ENCODE measurements at regions not wholly inside any gene's neighbourhood (a gene's known extent, or its start where the extent isn't known, plus 50 kb on each side); places are given as distances from the start of the nearest gene placed in this dataset.

DNA sequence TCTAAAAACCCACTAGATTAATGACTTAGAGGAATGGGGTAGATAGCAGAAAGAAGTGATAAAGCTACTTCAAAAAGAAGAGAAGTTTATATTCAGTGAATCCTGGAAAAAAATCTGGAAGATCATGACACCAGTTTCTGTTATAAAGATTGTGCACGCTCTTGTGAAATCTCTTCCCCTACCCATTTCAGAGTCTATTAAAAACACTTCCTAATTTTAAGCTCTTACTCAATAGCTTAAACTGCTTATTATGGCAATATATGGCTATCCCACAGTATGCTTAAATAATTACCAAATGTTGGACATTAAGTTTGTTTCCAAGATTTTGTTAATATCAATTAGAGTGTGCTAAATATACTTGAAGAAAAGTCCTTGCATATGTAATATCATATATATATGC lies 585.3 kb upstream of the MAN1A1 start:
- TF ChIP-seq POLR2A (IDR thresholded peaks at IDR 0.05; ENCODE audit: low read depth, low read length) (no peak), TAF1 (IDR thresholded peaks at IDR 0.05; ENCODE audit: borderline replicate concordance, low read depth, low read length) (no peak)
